ENCODE measurements at regions not wholly inside any gene's neighbourhood (a gene's known extent, or its start where the extent isn't known, plus 50 kb on each side); places are given as distances from the start of the nearest gene placed in this dataset.
"Not testable (repeated sequence)": the region's sequence is repeated elsewhere in the genome, so short reads cannot be mapped to it uniquely, and the experiment has no call there.

DNA sequence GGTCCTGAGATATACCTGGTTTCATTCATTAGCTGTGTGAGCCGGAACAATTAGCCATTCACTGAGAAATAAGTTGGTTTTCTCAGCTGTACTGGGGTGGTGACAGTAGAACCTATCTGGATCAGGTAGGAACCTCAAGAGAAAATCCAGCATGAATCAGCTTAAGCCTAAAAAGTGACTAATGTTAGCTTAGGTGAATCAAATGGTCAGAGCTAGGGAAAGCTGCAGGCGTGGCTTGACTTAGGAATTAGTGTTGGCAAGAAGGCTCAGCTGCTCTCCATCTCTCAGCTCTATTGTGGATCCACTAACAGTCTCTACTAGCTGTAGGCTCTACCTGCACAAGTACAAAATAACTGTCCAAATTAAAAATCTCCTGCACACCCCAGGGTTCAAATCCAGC, 1025.5 kb downstream of the RAB28 start:
- no peak overlapping the region for H3K4me3 ChIP-seq (ENCODE audit: low read depth, low read length)
- H3K9ac ChIP-seq (ENCODE audit: low read depth, low read length), result no peak overlapping the region
- no peaks in the 10 kb centered on the region for H3K4me1 ChIP-seq (ENCODE audit: control insufficient read depth, insufficient read depth, low read length)
- no peaks in the 10 kb centered on the region for H3K36me3 ChIP-seq (ENCODE audit: control insufficient read depth, insufficient read depth, low read length)
- no peaks in the 10 kb centered on the region for H3K27me3 ChIP-seq (ENCODE audit: control insufficient read depth, insufficient read depth, low read length)
- H3K9me3 ChIP-seq (ENCODE audit: control insufficient read depth, insufficient read depth, low read length), result peaks cover 6% of the 10 kb centered on the region

- Histone ChIP-seq H3K9ac (ENCODE audit: low read depth, low read length) (no peak overlapping the region), H3K27me3 (ENCODE audit: control insufficient read depth, insufficient read depth, low read length) (no peaks in the 10 kb centered on the region), H3K4me3 (ENCODE audit: low read depth, low read length) (no peak overlapping the region), H3K4me1 (ENCODE audit: control insufficient read depth, insufficient read depth, low read length) (no peaks in the 10 kb centered on the region), H3K36me3 (ENCODE audit: control insufficient read depth, insufficient read depth, low read length) (no peaks in the 10 kb centered on the region), H3K9me3 (ENCODE audit: control insufficient read depth, insufficient read depth, low read length) (no peaks in the 10 kb centered on the region)
Measured at GRCh38 chr4:12452291-12452690, 1023.6 kb upstream of the HS3ST1 start.

DNA sequence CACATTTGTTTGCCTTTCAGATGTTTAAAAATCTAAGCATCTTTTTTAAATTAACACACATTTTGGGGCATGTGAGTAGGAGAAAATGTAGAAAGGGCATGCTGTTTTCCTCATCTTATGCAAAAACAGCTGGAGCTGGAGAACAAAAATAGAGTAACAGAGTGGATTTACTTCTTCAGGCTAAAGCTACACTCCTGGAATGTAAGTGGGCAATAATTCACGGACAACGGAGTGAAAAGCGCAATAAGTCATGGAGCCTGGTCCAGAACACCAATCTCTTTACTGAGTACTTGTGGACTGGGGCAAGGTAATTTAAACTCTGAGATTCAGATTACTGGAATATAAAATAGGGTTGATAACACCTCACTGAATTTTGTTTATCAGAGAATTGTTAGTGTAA, 1018.8 kb upstream of the HS3ST1 start:
- no peaks in the 10 kb centered on the region for H3K9me3 ChIP-seq (ENCODE audit: control insufficient read depth, insufficient read depth, low read length)
- H3K36me3 ChIP-seq (ENCODE audit: control insufficient read depth, insufficient read depth, low read length), result no peaks in the 10 kb centered on the region
- H3K4me3 ChIP-seq (ENCODE audit: low read depth, low read length), result no peak overlapping the region
- H3K9ac ChIP-seq (ENCODE audit: low read depth, low read length), result no peak overlapping the region
- H3K27me3 ChIP-seq (ENCODE audit: control insufficient read depth, insufficient read depth, low read length), result no peaks in the 10 kb centered on the region
- no peaks in the 10 kb centered on the region for H3K4me1 ChIP-seq (ENCODE audit: control insufficient read depth, insufficient read depth, low read length)

- no peak overlapping the region for H3K4me3 ChIP-seq (ENCODE audit: low read depth, low read length)
- no peaks in the 10 kb centered on the region for H3K27me3 ChIP-seq (ENCODE audit: control insufficient read depth, insufficient read depth, low read length)
- H3K4me1 ChIP-seq (ENCODE audit: control insufficient read depth, insufficient read depth, low read length), result no peaks in the 10 kb centered on the region
- no peaks in the 10 kb centered on the region for H3K9me3 ChIP-seq (ENCODE audit: control insufficient read depth, insufficient read depth, low read length)
- no peak overlapping the region for H3K9ac ChIP-seq (ENCODE audit: low read depth, low read length)
- no peaks in the 10 kb centered on the region for H3K36me3 ChIP-seq (ENCODE audit: control insufficient read depth, insufficient read depth, low read length)
Measured at GRCh38 chr4:12446657-12447185, 1018.0 kb upstream of the HS3ST1 start.

DNA sequence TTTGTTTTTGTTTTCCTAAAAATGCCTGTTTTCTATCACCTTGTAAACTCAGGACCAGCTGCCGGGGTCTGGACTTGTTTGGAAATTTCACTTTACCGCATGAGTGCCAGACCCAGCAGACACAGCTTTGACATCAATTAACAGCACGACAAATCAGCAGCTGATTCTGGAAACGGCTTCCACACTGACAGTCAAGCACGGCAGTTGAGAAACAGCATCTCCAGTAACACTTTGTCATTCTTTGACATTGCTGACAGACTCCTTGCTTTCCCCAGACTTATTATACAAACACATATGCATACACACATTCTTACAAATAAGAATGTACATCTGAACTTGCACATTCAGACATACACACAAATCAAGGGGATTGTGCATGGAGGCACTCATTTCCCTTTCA, 1017.6 kb upstream of the HS3ST1 start:
- Histone ChIP-seq H3K4me3 (ENCODE audit: low read depth, low read length) (no peak overlapping the region), H3K4me1 (ENCODE audit: control insufficient read depth, insufficient read depth, low read length) (no peaks in the 10 kb centered on the region), H3K9me3 (ENCODE audit: control insufficient read depth, insufficient read depth, low read length) (no peaks in the 10 kb centered on the region), H3K9ac (ENCODE audit: low read depth, low read length) (no peak overlapping the region), H3K36me3 (ENCODE audit: control insufficient read depth, insufficient read depth, low read length) (no peaks in the 10 kb centered on the region), H3K27me3 (ENCODE audit: control insufficient read depth, insufficient read depth, low read length) (no peaks in the 10 kb centered on the region)

DNA sequence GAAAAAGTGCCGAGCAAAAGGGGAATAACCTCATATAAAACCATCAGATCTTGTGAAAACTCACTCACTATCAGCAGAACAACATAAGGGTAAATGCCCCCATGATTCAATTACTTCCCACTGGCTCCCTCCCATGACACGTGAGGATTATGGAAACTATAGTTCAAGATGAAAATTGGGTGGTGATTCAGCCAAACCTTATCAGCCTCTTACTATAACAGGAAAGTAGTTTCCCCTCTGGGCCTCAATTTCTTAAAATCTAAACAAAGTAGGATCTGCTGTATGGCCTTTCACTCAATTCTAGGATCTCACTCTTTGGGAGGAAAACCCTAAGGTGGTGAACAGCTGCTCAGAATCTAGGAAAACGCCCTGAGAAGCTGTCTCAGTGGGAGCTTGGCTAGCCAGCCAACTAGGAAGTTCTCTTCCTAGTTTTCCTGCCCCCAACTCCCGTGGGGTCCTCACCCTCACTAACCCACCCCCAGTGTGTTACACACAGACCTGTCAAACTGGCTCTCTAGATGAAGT, 1017.1 kb upstream of the HS3ST1 start:
- Histone ChIP-seq H3K4me1 (ENCODE audit: control insufficient read depth, insufficient read depth, low read length) (no peaks in the 10 kb centered on the region), H3K36me3 (ENCODE audit: control insufficient read depth, insufficient read depth, low read length) (no peaks in the 10 kb centered on the region), H3K4me3 (ENCODE audit: low read depth, low read length) (no peak overlapping the region), H3K9me3 (ENCODE audit: control insufficient read depth, insufficient read depth, low read length) (no peaks in the 10 kb centered on the region), H3K27me3 (ENCODE audit: control insufficient read depth, insufficient read depth, low read length) (no peaks in the 10 kb centered on the region), H3K9ac (ENCODE audit: low read depth, low read length) (no peak overlapping the region)

DNA sequence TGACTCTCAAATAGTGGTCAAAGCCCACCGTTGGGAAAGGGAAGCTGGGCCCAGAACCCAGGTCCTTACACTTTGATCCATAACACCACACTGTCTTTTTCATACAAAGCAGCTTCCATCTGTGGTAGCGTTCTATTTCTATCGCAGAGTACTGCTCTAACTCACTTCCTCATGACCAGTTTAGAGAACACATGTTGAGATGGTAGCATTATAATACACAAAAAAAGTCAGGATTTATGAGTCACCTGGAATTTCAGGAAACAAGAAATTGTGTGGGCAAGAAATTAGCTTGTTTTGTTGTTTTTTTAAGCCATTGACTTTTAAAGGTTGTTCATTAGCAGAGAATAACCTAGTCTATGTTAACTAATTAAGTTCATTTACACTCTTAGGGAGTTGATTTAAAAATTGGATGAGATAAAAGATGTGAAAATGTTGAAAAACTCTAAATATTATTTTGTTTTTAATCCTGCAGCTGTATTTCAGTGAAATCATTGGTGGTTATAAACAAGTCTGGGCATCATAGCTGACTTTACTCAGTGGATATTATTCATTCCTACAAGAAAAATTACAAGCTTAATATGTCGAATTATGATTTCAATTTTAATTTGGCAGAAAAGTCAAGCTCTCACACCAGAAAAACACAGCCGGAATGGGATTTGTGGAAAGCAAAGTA, 1011.1 kb upstream of the HS3ST1 start:
- H3K4me3 ChIP-seq (ENCODE audit: low read depth, low read length), result no peak overlapping the region
- no peaks in the 10 kb centered on the region for H3K9me3 ChIP-seq (ENCODE audit: control insufficient read depth, insufficient read depth, low read length)
- H3K4me1 ChIP-seq (ENCODE audit: control insufficient read depth, insufficient read depth, low read length), result no peaks in the 10 kb centered on the region
- H3K9ac ChIP-seq (ENCODE audit: low read depth, low read length), result no peak overlapping the region
- no peaks in the 10 kb centered on the region for H3K36me3 ChIP-seq (ENCODE audit: control insufficient read depth, insufficient read depth, low read length)
- H3K27me3 ChIP-seq (ENCODE audit: control insufficient read depth, insufficient read depth, low read length), result no peaks in the 10 kb centered on the region

GRCh38 chr4:12431259-12431658, 1002.6 kb upstream of the HS3ST1 start:
- H3K27me3 ChIP-seq (ENCODE audit: control insufficient read depth, insufficient read depth, low read length); H3K4me1 ChIP-seq (ENCODE audit: control insufficient read depth, insufficient read depth, low read length); H3K4me3 ChIP-seq (ENCODE audit: low read depth, low read length); H3K9me3 ChIP-seq (ENCODE audit: control insufficient read depth, insufficient read depth, low read length); H3K36me3 ChIP-seq (ENCODE audit: control insufficient read depth, insufficient read depth, low read length); H3K9ac ChIP-seq (ENCODE audit: low read depth, low read length): not testable (repeated sequence)

DNA sequence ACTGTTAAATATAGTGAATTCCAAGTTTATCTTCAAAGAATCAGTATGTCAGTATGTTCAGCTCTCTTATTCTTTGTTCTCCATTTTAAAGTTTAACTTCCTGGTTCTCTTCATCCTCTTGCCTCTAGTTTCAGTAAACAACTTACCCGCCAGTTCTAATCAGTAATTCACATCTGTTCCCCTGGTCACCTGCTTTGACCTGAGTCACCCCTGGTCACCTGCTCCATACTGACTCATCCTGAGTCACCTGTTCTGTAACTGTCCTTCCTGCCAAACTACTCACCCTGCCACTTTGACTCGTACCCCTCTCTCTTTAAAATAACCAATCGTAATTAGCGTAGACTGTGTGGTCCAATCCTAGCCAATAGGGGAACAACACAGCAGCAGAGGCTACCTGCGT, 992.7 kb upstream of the HS3ST1 start:
- H3K4me1 ChIP-seq (ENCODE audit: control insufficient read depth, insufficient read depth, low read length), result no peaks in the 10 kb centered on the region
- H3K9me3 ChIP-seq (ENCODE audit: control insufficient read depth, insufficient read depth, low read length), result no peaks in the 10 kb centered on the region
- no peak overlapping the region for H3K9ac ChIP-seq (ENCODE audit: low read depth, low read length)
- H3K4me3 ChIP-seq (ENCODE audit: low read depth, low read length), result no peak overlapping the region
- H3K36me3 ChIP-seq (ENCODE audit: control insufficient read depth, insufficient read depth, low read length), result no peaks in the 10 kb centered on the region
- no peaks in the 10 kb centered on the region for H3K27me3 ChIP-seq (ENCODE audit: control insufficient read depth, insufficient read depth, low read length)

GRCh38 chr4:12416755-12417154, 988.1 kb upstream of the HS3ST1 start:
- H3K9ac ChIP-seq (ENCODE audit: low read depth, low read length), result no peak overlapping the region
- H3K27me3 ChIP-seq (ENCODE audit: control insufficient read depth, insufficient read depth, low read length), result no peaks in the 10 kb centered on the region
- no peak overlapping the region for H3K4me3 ChIP-seq (ENCODE audit: low read depth, low read length)
- H3K4me1 ChIP-seq (ENCODE audit: control insufficient read depth, insufficient read depth, low read length), result no peaks in the 10 kb centered on the region
- no peaks in the 10 kb centered on the region for H3K9me3 ChIP-seq (ENCODE audit: control insufficient read depth, insufficient read depth, low read length)
- no peaks in the 10 kb centered on the region for H3K36me3 ChIP-seq (ENCODE audit: control insufficient read depth, insufficient read depth, low read length)

DNA sequence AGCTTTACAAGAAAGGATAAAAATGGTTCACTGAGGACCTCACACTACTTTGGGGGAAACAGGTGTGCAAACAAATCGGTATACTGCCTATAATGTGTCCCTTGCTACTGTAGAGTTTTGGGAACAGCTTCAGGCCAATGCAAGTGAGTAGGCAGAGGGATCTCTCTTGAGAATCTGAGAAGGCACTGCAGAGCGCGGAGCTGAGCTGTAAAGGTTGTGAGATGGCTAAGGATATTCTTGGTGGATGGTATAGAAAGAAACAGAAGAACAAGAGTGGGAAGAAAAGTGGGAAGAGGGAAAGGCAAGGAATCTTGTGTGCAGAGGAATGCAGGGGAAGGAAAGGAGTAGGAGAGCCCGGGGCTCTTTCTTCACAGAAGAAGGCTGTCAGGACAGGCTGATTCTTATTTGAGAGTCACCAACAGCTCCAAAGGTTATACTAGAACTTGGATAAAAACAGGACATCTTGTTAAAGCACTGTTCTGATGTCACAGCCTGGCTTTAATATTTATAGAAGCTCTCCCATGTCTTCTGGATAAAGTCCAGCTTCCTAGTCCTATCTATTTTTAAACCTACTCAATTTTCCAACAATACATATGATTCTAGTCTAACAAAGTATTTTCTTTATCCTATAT, 985.6 kb upstream of the HS3ST1 start:
- Histone ChIP-seq H3K9ac (ENCODE audit: low read depth, low read length) (no peak overlapping the region), H3K4me1 (ENCODE audit: control insufficient read depth, insufficient read depth, low read length) (no peaks in the 10 kb centered on the region), H3K4me3 (ENCODE audit: low read depth, low read length) (no peak overlapping the region), H3K27me3 (ENCODE audit: control insufficient read depth, insufficient read depth, low read length) (no peaks in the 10 kb centered on the region), H3K36me3 (ENCODE audit: control insufficient read depth, insufficient read depth, low read length) (no peaks in the 10 kb centered on the region), H3K9me3 (ENCODE audit: control insufficient read depth, insufficient read depth, low read length) (no peaks in the 10 kb centered on the region)

DNA sequence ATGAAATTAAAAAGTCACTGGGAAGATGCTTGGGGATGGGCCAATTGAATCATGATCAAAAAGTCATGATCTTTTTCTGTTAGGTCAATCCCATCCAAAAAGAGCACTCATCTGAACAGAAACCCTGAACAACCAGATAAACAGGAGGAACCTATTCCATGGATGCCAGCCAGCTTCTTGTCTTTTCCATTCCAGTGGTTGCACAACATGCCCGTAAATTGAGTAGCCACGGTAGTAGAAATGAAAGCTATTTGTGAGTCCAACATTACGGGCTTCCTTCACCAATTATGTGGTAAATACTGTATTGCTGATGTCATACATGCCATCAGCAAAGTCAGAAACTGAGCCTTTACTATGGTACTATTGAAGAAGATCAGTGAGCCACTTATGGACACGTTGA, 982.4 kb upstream of the HS3ST1 start:
- no peaks in the 10 kb centered on the region for H3K27me3 ChIP-seq (ENCODE audit: control insufficient read depth, insufficient read depth, low read length)
- H3K4me3 ChIP-seq (ENCODE audit: low read depth, low read length), result no peak overlapping the region
- H3K9me3 ChIP-seq (ENCODE audit: control insufficient read depth, insufficient read depth, low read length), result no peaks in the 10 kb centered on the region
- H3K9ac ChIP-seq (ENCODE audit: low read depth, low read length), result no peak overlapping the region
- no peaks in the 10 kb centered on the region for H3K4me1 ChIP-seq (ENCODE audit: control insufficient read depth, insufficient read depth, low read length)
- no peaks in the 10 kb centered on the region for H3K36me3 ChIP-seq (ENCODE audit: control insufficient read depth, insufficient read depth, low read length)

Data from iPS-15b (cell line).